ENCODE measurements at regions not wholly inside any gene's neighbourhood (a gene's known extent, or its start where the extent isn't known, plus 50 kb on each side); places are given as distances from the start of the nearest gene placed in this dataset.
A peak's percentile ranks its signal among the peaks of the same experiment; 100 is the strongest.

- DNase-seq (ENCODE audit: low read depth in 1 of 2, low spot score in 1 of 2) = peak in 1 of 2 experiments; percentile 1
- H3K27ac ChIP-seq (replicated peaks) = no peak overlapping the region
- peaks cover 2% of the 10 kb centered on the region for H3K27me3 ChIP-seq (ENCODE audit: insufficient read depth, poor library complexity, severe bottlenecking)
- no peak for TF ChIP-seq SPI1 (IDR thresholded peaks at IDR 0.05; ENCODE audit: borderline replicate concordance, low read depth)
- no peak for TF ChIP-seq REST (IDR thresholded peaks at IDR 0.05; ENCODE audit: insufficient replicate concordance, low read depth)
- no peak for TF ChIP-seq POLR2AphosphoS5 (IDR thresholded peaks at IDR 0.05; ENCODE audit: low read depth)
- no peak for TF ChIP-seq CTCF (IDR thresholded peaks at IDR 0.05; ENCODE audit: insufficient read depth, low read length)
- no peak for TF ChIP-seq GABPA (IDR thresholded peaks at IDR 0.05; ENCODE audit: low read depth)
- no peak overlapping the region for H3K4me3 ChIP-seq (replicated peaks; ENCODE audit: insufficient read depth, low read length)
These were observed 259.9 kb upstream of the ATP11B start for GRCh38 chr3:182533394-182533793.

GRCh38 chr3:182544542-182544941 is 248.8 kb upstream of the ATP11B start:
- Histone ChIP-seq H3K27me3 (ENCODE audit: insufficient read depth, poor library complexity, severe bottlenecking) (peaks cover 6% of the 10 kb centered on the region), H3K27ac (replicated peaks) (no peak overlapping the region), H3K4me3 (replicated peaks; ENCODE audit: insufficient read depth, low read length) (no peak overlapping the region)
- no peak for TF ChIP-seq POLR2AphosphoS5 (IDR thresholded peaks at IDR 0.05; ENCODE audit: low read depth)
- no peak for TF ChIP-seq CTCF (IDR thresholded peaks at IDR 0.05; ENCODE audit: insufficient read depth, low read length)
- no peak for TF ChIP-seq GABPA (IDR thresholded peaks at IDR 0.05; ENCODE audit: low read depth)
- TF ChIP-seq REST (IDR thresholded peaks at IDR 0.05; ENCODE audit: insufficient replicate concordance, low read depth) = no peak
- no peak for TF ChIP-seq SPI1 (IDR thresholded peaks at IDR 0.05; ENCODE audit: borderline replicate concordance, low read depth)
- DNase-seq (ENCODE audit: low read depth in 1 of 2, low spot score in 1 of 2) = no peak

- DNase-seq (ENCODE audit: low read depth in 1 of 2, low spot score in 1 of 2) = no peak
- H3K4me3 ChIP-seq (replicated peaks; ENCODE audit: insufficient read depth, low read length) = no peak overlapping the region
- H3K27me3 ChIP-seq (ENCODE audit: insufficient read depth, poor library complexity, severe bottlenecking) = no peaks in the 10 kb centered on the region
- no peak overlapping the region for H3K27ac ChIP-seq (replicated peaks)
- no peak for TF ChIP-seq SPI1 (IDR thresholded peaks at IDR 0.05; ENCODE audit: borderline replicate concordance, low read depth)
- no peak for TF ChIP-seq GABPA (IDR thresholded peaks at IDR 0.05; ENCODE audit: low read depth)
- TF ChIP-seq REST (IDR thresholded peaks at IDR 0.05; ENCODE audit: insufficient replicate concordance, low read depth) = no peak
- TF ChIP-seq CTCF (IDR thresholded peaks at IDR 0.05; ENCODE audit: insufficient read depth, low read length) = no peak
- TF ChIP-seq POLR2AphosphoS5 (IDR thresholded peaks at IDR 0.05; ENCODE audit: low read depth) = no peak
These were observed 231.0 kb upstream of the ATP11B start for GRCh38 chr3:182562274-182562673.

Measured in HL-60 (cell line).